Glutamatergic neuron (in vitro differentiated cells): ENCODE measurements at regions not wholly inside any gene's neighbourhood (a gene's known extent, or its start where the extent isn't known, plus 50 kb on each side); places are given as distances from the start of the nearest gene placed in this dataset.

Source experiments
- DNase-seq: peaks from one replicate; pipeline ENCODE4 v3.0.0; 2022
- H3K27ac Mint-ChIP-seq: one replicate; pipeline ENCODE4 v1.8.0; 2020; ENCODE audit warnings: mild to moderate bottlenecking, mixed read lengths, inconsistent platforms; ENCODE audit not compliant: unreplicated experiment
- H3K27me3 Mint-ChIP-seq: one replicate; pipeline ENCODE4 v1.8.0; 2020; ENCODE audit warnings: mild to moderate bottlenecking, moderate library complexity, mixed read lengths, inconsistent platforms; ENCODE audit not compliant: unreplicated experiment
- H3K36me3 Mint-ChIP-seq: one replicate; pipeline ENCODE4 v1.8.0; 2020; ENCODE audit warnings: mild to moderate bottlenecking, mixed read lengths, inconsistent platforms; ENCODE audit not compliant: unreplicated experiment
- H3K4me1 Mint-ChIP-seq: one replicate; pipeline ENCODE4 v1.8.0; 2020; ENCODE audit warnings: mild to moderate bottlenecking, low read depth, mixed read lengths, inconsistent platforms; ENCODE audit not compliant: unreplicated experiment
- H3K4me3 Mint-ChIP-seq: one replicate; pipeline ENCODE4 v1.8.0; 2020; ENCODE audit warnings: mild to moderate bottlenecking, mixed read lengths, inconsistent platforms; ENCODE audit not compliant: unreplicated experiment
- H3K9me3 Mint-ChIP-seq: one replicate; pipeline ENCODE4 v1.8.0; 2020; ENCODE audit warnings: mild to moderate bottlenecking, moderate library complexity, mixed read lengths, inconsistent platforms; ENCODE audit not compliant: unreplicated experiment
- TF ChIP-seq, protein P1 (sequence below): fragments of 200-600 bp; sonication (generic); IDR thresholded peaks from one replicate; pipeline ENCODE4 v1.5.0; 2021; ENCODE audit not compliant: partially characterized antibody, unreplicated experiment

DNA sequence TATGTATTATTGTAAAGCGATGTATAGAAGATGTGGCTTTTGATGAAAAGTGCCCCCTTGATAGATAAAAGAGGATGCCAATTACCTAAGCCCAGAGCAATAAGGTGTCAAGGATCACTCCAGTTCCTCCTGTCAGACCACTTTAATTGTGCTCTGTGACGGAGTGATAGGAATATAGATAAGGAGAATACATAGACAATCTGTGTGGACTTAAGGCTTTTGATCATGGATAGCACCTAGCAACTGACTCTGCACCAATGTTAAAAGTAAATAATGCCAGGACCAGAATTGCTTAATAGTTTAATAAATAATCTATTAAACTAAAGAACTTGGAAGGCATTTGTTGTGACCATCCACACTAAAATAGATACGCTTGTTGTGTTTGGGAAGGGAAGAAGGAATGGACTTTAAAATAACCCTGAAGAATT is 390.7 kb upstream of the ARGLU1 start:
- Mint-ChIP-seq H3K36me3 (peaks cover 9% of the 10 kb centered on the region), H3K4me3 (no peak overlapping the region), H3K9me3 (no peaks in the 10 kb centered on the region), H3K27ac (no peak overlapping the region), H3K4me1 (no peaks in the 10 kb centered on the region), H3K27me3 (no peaks in the 10 kb centered on the region)
- DNase-seq: no peak
- TF ChIP-seq, protein P1, sequence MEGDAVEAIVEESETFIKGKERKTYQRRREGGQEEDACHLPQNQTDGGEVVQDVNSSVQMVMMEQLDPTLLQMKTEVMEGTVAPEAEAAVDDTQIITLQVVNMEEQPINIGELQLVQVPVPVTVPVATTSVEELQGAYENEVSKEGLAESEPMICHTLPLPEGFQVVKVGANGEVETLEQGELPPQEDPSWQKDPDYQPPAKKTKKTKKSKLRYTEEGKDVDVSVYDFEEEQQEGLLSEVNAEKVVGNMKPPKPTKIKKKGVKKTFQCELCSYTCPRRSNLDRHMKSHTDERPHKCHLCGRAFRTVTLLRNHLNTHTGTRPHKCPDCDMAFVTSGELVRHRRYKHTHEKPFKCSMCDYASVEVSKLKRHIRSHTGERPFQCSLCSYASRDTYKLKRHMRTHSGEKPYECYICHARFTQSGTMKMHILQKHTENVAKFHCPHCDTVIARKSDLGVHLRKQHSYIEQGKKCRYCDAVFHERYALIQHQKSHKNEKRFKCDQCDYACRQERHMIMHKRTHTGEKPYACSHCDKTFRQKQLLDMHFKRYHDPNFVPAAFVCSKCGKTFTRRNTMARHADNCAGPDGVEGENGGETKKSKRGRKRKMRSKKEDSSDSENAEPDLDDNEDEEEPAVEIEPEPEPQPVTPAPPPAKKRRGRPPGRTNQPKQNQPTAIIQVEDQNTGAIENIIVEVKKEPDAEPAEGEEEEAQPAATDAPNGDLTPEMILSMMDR: no peak

DNA sequence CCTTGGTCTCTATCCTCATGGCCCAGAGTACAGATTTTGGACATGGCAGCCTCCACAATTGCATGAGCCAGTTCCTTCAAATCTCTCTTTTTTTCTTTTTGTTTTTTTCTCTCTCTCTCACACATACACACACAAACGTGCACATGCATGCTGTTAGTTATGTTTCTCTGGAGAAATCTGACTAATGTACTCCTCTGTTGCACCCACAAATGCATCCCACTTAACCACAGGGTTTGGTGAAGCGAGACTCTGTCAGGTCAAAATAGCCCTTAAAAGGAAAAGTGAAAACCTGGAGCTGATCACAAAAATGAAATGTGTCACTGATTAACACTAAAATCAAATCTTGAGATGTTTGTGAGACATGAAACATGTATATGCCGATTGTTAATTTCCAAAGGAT is 374.6 kb upstream of the ARGLU1 start:
- Mint-ChIP-seq H3K4me3 (no peak overlapping the region), H3K27me3 (no peaks in the 10 kb centered on the region), H3K9me3 (no peaks in the 10 kb centered on the region), H3K36me3 (no peaks in the 10 kb centered on the region), H3K27ac (no peak overlapping the region), H3K4me1 (no peaks in the 10 kb centered on the region)
- DNase-seq: no peak
- TF ChIP-seq, protein P1: no peak

DNA sequence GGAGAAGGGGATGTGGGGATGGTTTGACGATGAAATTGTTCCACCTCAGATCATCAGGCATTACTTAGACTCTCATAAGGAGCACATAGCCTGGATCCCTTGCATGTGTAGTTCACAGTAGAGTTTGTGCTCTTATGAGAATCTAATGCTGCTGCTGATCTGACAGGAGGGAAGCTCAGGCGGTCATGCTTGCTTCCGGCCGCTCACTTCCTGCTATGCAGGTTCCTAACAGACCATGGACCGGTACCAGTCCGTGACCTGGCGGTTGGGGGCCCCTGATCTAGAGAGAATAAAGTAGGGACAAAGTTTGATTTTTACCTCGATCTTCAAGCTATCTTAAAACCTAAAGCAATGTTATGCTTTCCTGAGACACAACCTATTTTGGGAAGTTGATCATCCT is 373.8 kb upstream of the ARGLU1 start:
- Mint-ChIP-seq H3K36me3 (no peaks in the 10 kb centered on the region), H3K9me3 (no peaks in the 10 kb centered on the region), H3K27ac (no peak overlapping the region), H3K27me3 (no peaks in the 10 kb centered on the region), H3K4me3 (no peak overlapping the region), H3K4me1 (no peaks in the 10 kb centered on the region)
- no peak for DNase-seq
- TF ChIP-seq, protein P1: no peak

DNA sequence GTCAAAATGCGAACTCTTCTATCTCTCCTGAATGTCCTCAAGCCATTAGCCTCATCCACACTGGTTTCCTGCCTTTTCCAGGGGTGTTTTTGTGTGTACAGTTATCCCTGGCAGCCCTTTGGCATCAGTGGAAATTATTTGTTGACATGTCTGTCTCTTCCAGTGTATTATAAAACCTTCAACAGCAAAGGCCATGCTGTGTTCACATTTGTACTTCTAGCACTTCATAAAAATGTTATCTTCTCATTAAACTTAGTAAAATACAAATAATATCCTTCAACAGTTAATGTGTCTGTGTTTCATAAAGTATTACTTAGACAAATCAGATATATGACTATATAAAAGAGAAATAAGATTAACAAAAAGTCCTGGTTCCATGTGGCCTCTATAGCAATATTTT is 359.5 kb upstream of the ARGLU1 start:
- Mint-ChIP-seq H3K27ac (no peak overlapping the region), H3K36me3 (no peaks in the 10 kb centered on the region), H3K9me3 (no peaks in the 10 kb centered on the region), H3K4me1 (peaks cover 6% of the 10 kb centered on the region), H3K27me3 (no peaks in the 10 kb centered on the region), H3K4me3 (no peak overlapping the region)
- TF ChIP-seq, protein P1: no peak
- DNase-seq: no peak

DNA sequence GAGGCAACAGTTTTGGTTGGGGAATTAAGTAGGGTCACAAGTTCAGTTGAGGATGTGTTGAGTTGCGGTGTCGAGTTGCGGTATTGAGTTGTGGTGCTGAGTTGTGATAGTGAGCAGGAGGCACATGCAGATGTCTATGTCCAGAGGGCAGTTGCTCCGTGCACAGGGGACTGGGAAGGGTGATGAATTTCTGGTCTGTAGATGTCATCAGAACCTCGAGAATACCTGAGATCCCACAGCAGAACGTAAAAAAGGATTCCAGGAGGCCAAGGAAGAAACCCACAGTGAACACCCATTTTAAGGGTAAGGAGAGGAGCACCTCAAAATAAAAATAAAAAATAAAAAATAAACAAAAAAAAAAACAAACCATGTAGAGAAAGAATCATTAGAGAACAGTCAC is 354.4 kb upstream of the ARGLU1 start:
- no peaks in the 10 kb centered on the region for H3K27me3 Mint-ChIP-seq
- peaks cover 2% of the 10 kb centered on the region for H3K9me3 Mint-ChIP-seq
- H3K27ac Mint-ChIP-seq: no peak overlapping the region
- peaks cover 32% of the 10 kb centered on the region for H3K4me1 Mint-ChIP-seq
- H3K4me3 Mint-ChIP-seq: no peak overlapping the region
- TF ChIP-seq, protein P1: no peak
- no peaks in the 10 kb centered on the region for H3K36me3 Mint-ChIP-seq
- DNase-seq: no peak
